GM12874 (cell line): ENCODE measurements at regions not wholly inside any gene's neighbourhood (a gene's known extent, or its start where the extent isn't known, plus 50 kb on each side); places are given as distances from the start of the nearest gene placed in this dataset.

ENCODE experiments used
- TF ChIP-seq, protein P1 (sequence below): IDR thresholded peaks from 2 replicates; pipeline ENCODE4 v1.5.1; 2011; ENCODE audit warnings: low read depth, mild to moderate bottlenecking, control low read depth, low read length, moderate library complexity; ENCODE audit not compliant: insufficient read depth

DNA sequence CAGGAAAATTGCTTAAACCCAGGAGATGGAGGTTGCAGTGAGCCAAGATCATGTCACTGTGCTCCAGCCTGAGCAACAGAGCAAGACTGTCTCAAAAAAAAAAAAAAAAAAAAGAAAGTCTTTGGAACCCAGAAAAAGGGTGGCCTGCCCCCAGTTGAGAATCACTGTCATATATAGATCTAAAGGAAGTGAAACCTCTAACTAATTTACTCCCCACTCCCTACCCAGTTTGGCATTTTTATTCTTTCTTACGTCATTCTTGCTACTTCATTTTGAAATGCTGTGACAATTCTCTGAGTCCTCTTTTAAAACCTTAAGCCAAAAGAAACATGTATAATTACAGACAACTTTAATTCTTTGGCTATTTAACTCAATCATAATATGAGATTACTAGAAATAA, 254.8 kb downstream of the CDC5L start:
- TF ChIP-seq, protein P1, sequence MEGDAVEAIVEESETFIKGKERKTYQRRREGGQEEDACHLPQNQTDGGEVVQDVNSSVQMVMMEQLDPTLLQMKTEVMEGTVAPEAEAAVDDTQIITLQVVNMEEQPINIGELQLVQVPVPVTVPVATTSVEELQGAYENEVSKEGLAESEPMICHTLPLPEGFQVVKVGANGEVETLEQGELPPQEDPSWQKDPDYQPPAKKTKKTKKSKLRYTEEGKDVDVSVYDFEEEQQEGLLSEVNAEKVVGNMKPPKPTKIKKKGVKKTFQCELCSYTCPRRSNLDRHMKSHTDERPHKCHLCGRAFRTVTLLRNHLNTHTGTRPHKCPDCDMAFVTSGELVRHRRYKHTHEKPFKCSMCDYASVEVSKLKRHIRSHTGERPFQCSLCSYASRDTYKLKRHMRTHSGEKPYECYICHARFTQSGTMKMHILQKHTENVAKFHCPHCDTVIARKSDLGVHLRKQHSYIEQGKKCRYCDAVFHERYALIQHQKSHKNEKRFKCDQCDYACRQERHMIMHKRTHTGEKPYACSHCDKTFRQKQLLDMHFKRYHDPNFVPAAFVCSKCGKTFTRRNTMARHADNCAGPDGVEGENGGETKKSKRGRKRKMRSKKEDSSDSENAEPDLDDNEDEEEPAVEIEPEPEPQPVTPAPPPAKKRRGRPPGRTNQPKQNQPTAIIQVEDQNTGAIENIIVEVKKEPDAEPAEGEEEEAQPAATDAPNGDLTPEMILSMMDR = no peak

DNA sequence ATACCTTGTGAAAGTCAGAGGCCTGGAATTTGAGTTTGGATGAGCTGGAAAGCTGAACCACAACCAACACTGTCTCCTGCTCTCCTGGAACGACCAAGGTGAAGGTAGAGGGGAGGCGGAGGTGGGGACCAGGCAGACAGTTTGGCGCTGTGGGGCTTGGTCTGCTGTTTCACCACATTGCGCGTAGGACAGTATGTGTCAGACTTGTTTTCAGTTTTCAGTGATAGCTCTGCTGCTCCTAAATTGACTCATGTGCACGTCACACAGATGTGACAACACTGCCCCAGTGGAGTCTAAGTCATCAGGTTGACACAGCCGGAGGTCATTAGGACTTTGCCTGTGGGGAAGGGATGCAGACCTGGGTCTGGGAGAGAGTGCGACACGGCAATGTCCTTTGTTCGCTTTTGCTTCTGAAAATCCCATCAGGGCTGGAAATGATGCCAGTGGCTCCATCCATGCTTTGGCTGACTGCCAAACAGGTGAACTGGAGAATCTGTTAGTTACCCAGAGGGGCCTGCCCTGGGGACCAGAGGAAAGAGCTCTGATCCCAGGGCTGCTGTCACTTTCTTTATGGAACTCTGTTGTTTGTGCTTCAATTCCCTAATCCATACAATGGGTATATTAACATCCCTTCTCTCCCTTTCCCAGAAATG, 255.5 kb downstream of the CDC5L start:
- TF ChIP-seq, protein P1 = no peak

DNA sequence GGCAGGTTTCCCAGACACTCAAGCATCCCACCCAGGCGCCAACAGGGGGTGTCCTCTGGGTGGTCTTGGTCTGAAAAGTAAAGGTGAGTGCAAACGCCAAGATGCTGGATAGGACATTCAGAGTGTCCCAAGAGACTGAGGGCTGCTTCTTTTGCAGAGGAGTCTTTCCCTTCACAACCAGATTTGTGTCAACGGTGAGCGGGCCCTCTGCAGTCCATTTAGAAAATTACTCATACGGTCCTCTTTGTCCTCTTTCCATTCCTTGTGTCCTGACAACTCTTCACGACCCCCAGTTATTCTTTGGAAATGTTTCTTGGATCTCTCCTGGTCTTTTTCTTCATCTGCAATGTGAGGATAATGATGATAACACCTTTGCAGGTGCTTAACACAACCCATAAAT, 257.8 kb downstream of the CDC5L start:
- TF ChIP-seq, protein P1 = no peak

DNA sequence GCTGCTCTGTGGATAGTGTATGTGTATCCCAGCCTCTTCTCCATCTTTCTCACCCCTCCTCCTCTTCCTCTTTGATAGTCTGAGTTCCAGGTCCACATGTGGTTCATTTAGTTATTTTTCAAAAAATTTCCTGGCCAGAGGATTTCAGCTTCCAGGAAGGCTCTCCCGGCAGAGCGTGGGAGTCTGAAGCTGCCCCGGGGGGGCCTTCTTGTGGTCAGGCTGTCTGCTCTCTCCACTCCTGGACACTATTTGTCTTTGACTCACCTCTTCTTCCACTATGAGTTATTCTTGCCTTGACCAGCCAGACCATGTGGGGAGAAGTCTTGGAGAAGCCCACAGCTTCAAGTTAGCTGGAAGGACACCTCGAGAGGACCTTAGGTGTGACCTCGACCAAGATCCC, 258.8 kb downstream of the CDC5L start:
- TF ChIP-seq, protein P1 = no peak

DNA sequence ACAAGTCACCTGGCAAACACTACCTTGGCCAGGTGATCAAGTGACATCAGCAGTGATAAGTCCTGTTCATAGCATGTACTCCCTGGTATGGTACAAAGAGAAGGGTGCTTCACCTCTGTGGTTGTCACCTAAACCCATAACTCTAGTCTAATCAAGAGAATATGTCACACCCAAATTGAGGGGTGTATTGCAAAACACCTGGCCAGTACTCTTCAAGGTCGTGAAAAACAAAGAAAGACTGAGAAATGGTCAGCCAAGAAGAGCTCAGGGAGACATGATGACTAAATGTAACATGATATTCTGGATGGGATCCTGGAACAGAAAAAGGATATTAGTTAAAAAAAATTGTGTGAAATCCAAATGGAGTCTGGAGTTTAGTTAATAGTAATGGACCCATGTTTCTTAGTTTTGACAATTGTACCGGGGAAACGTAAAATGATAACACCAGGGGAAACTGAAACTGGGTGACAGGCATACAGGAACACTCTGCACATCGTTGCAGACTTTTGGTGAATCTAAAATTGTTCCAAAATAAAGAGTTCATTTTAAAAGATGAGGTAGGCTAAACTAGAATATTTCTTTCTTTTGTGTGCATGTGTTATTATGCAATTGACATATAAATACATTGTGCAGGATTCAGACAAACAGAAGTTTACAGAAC, 262.0 kb downstream of the CDC5L start:
- TF ChIP-seq, protein P1 = no peak

DNA sequence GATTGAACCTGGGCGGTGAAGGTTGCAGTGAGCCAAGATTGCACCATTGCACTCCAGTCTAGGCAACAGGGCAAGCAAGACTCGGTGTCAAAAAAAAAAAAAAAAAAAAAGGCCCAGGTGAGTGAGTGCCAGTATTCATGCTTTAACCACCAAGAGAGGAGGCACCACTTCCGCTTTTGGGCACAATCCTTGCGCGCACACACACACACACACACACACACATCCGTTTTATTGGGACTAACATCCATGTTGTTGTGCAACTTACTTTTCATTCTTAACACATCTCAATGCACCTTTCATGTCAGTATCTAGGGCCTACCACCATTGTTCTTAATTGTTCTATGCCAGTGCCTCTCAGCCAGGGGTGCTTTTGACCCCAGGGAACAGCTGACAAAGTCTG, 263.0 kb downstream of the CDC5L start:
- TF ChIP-seq, protein P1 = no peak

DNA sequence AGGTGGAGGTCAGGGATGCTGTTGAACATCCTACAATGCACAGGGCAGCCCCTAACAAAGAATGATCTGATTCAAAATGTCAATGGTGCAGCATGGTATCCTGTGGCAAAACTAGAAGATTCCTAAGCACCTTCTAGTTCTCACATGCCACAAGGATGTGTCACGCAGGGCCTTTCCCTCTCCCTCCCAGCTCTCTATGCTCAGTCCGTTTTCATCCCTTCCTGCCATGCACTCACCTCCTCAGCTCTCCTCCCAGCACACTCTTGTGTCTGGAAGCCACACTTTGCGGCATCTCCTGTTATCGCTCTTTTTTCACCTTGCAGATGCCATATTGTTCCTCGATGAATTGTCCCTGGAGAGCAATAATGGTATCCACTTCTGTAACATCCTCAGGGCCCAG, 263.4 kb downstream of the CDC5L start:
- TF ChIP-seq, protein P1 = no peak
